HG03064 (cell line): ENCODE measurements at regions not wholly inside any gene's neighbourhood (a gene's known extent, or its start where the extent isn't known, plus 50 kb on each side); places are given as distances from the start of the nearest gene placed in this dataset.
"Not testable (repeated sequence)": the region's sequence is repeated elsewhere in the genome, so short reads cannot be mapped to it uniquely, and the experiment has no call there.

ENCODE experiments used
- ATAC-seq: cut with Tn5 transposase; IDR thresholded peaks from one replicate; pipeline ENCODE4 v1.9.1; 2021; ENCODE audit warnings: low read depth; ENCODE audit not compliant: unreplicated experiment

- ATAC-seq = not testable (repeated sequence)
Observed at GRCh38 chr1:148387122-148387948, 95.8 kb downstream of the PPIAL4G start.

GRCh38 chr1:148386617-148387016, 96.5 kb downstream of the PPIAL4G start:
- ATAC-seq = no peak

GRCh38 chr1:148386031-148386398, 97.1 kb downstream of the PPIAL4G start:
- not testable (repeated sequence) for ATAC-seq

GRCh38 chr1:148385371-148386030, 97.6 kb downstream of the PPIAL4G start:
- no peak for ATAC-seq

GRCh38 chr1:148383966-148384365, 99.1 kb downstream of the PPIAL4G start:
- ATAC-seq = no peak

GRCh38 chr1:148379697-148380096, 103.4 kb downstream of the PPIAL4G start:
- no peak for ATAC-seq

GRCh38 chr1:148379170-148379500, 104.0 kb downstream of the PPIAL4G start:
- no peak for ATAC-seq

GRCh38 chr1:148377992-148378391, 105.1 kb downstream of the PPIAL4G start:
- ATAC-seq = not testable (repeated sequence)

- not testable (repeated sequence) for ATAC-seq
Observed at GRCh38 chr1:148377045-148377444, 106.1 kb downstream of the PPIAL4G start.

GRCh38 chr1:148374101-148374500, 109.0 kb downstream of the PPIAL4G start:
- ATAC-seq = no peak

GRCh38 chr1:148373192-148373925, 109.7 kb downstream of the PPIAL4G start:
- no peak for ATAC-seq

- no peak for ATAC-seq
Observed at GRCh38 chr1:148372731-148373130, 110.4 kb downstream of the PPIAL4G start.

GRCh38 chr1:148372051-148372726, 110.9 kb downstream of the PPIAL4G start:
- not testable (repeated sequence) for ATAC-seq

- not testable (repeated sequence) for ATAC-seq
Observed at GRCh38 chr1:148371551-148371994, 111.5 kb downstream of the PPIAL4G start.

GRCh38 chr1:148370661-148371060, 112.4 kb downstream of the PPIAL4G start:
- not testable (repeated sequence) for ATAC-seq

- ATAC-seq = no peak
Observed at GRCh38 chr1:148367596-148367995, 115.5 kb downstream of the PPIAL4G start.

GRCh38 chr1:148366136-148366753, 116.9 kb downstream of the PPIAL4G start:
- not testable (repeated sequence) for ATAC-seq

- not testable (repeated sequence) for ATAC-seq
Observed at GRCh38 chr1:148365151-148365550, 118.0 kb downstream of the PPIAL4G start.

GRCh38 chr1:148363979-148364378, 119.1 kb downstream of the PPIAL4G start:
- not testable (repeated sequence) for ATAC-seq

GRCh38 chr1:148363439-148363810, 119.7 kb downstream of the PPIAL4G start:
- ATAC-seq = no peak
